ENCODE measurements at regions not wholly inside any gene's neighbourhood (a gene's known extent, or its start where the extent isn't known, plus 50 kb on each side); places are given as distances from the start of the nearest gene placed in this dataset.

GRCh38 chr20:46810448-46811223 is 84.0 kb upstream of the EYA2 start:
- TF ChIP-seq CTCF (IDR thresholded peaks at IDR 0.05; ENCODE audit: insufficient read depth, low read length), result no peak
- TF ChIP-seq POLR2AphosphoS5 (IDR thresholded peaks at IDR 0.05; ENCODE audit: low read depth), result no peak
